ENCODE measurements at regions not wholly inside any gene's neighbourhood (a gene's known extent, or its start where the extent isn't known, plus 50 kb on each side); places are given as distances from the start of the nearest gene placed in this dataset.
"Not testable (repeated sequence)": the region's sequence is repeated elsewhere in the genome, so short reads cannot be mapped to it uniquely, and the experiment has no call there.

DNA sequence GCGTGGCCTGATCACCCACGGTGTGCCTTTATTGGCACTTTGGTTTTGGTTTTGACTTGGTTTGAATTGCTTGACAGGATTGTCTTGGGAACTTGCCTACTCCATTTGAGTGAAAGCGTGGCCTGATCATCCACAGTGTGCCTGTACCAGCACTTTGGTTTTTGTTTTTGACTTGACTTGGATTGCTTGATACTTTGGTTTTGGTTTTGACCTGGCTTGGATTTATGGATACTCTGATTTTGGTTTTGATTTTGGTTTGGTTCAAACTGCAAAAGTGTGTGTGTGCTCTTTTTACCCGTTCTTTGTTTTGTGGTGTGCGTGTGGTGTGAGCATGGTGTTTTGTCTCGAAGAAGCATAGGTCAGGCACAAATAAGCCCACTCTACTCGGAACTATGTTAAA lies 58.8 kb upstream of the SPIN4 start:
- TF ChIP-seq, protein P1, sequence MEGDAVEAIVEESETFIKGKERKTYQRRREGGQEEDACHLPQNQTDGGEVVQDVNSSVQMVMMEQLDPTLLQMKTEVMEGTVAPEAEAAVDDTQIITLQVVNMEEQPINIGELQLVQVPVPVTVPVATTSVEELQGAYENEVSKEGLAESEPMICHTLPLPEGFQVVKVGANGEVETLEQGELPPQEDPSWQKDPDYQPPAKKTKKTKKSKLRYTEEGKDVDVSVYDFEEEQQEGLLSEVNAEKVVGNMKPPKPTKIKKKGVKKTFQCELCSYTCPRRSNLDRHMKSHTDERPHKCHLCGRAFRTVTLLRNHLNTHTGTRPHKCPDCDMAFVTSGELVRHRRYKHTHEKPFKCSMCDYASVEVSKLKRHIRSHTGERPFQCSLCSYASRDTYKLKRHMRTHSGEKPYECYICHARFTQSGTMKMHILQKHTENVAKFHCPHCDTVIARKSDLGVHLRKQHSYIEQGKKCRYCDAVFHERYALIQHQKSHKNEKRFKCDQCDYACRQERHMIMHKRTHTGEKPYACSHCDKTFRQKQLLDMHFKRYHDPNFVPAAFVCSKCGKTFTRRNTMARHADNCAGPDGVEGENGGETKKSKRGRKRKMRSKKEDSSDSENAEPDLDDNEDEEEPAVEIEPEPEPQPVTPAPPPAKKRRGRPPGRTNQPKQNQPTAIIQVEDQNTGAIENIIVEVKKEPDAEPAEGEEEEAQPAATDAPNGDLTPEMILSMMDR (IDR thresholded peaks at IDR 0.05), result not testable (repeated sequence)
- TF ChIP-seq POLR2A (IDR thresholded peaks at IDR 0.05), result not testable (repeated sequence)
